Esophagus muscularis mucosa (tissue), 4 donors: ENCODE measurements at regions not wholly inside any gene's neighbourhood (a gene's known extent, or its start where the extent isn't known, plus 50 kb on each side); places are given as distances from the start of the nearest gene placed in this dataset.

Experiments used
- DNase-seq: peaks from one replicate; pipeline ENCODE4 v3.0.0-alpha.2; 2017; ENCODE audit errors: extremely low spot score
- H3K27ac ChIP-seq, 4 donors: fragments of 200-600 bp; sonication (generic); replicated peaks in 1 of 4; 1 replicate in 3 of 4; 2 replicates in 1 of 4; pipeline ENCODE4 v1.5.1; 2016 to 2019; ENCODE audit warnings: mild to moderate bottlenecking in 1 of 4
- H3K27me3 ChIP-seq, 4 donors: fragments of 200-600 bp; sonication (generic); one replicate each; pipeline versions ENCODE4 v1.5.1 to v1.6.0; 2016 to 2019
- H3K36me3 ChIP-seq, 4 donors: fragments of 200-600 bp; sonication (generic); one replicate each; pipeline ENCODE4 v1.5.1; 2016 to 2019
- H3K4me1 ChIP-seq, 4 donors: fragments of 200-600 bp; sonication (generic); one replicate each; pipeline ENCODE4 v1.5.1; 2016 to 2019
- H3K4me3 ChIP-seq, 4 donors: fragments of 200-600 bp; sonication (generic); 1 replicate in 2 of 4; 2 replicates in 2 of 4; pipeline ENCODE4 v1.5.1; 2016 to 2019; ENCODE audit warnings: mild to moderate bottlenecking in 4 of 4, moderate library complexity in 1 of 4
- H3K9me3 ChIP-seq, 4 donors: fragments of 200-600 bp; sonication (generic); 1 replicate in 3 of 4; 2 replicates in 1 of 4; pipeline ENCODE4 v1.5.1; 2016 to 2019
- CTCF ChIP-seq, 3 experiments: fragments of 200-600 bp in 2 of 3; fragments of 450-650 bp in 1 of 3; sonication (generic) in 2 of 3; IDR thresholded peaks; one replicate each; pipeline ENCODE4 v1.5.1; 2017 to 2019; ENCODE audit warnings: antibody characterized with exemption in 3 of 3, mild to moderate bottlenecking in 2 of 3, moderate library complexity in 1 of 3
- EP300 ChIP-seq: sonication (generic); formaldehyde crosslinking; IDR thresholded peaks from one replicate; pipeline ENCODE4 v1.6.1; 2017; ENCODE audit warnings: antibody characterized with exemption
- POLR2A ChIP-seq: fragments of 450-650 bp; IDR thresholded peaks from one replicate; pipeline ENCODE4 v1.6.1; 2017; ENCODE audit warnings: antibody characterized with exemption, moderate library complexity, mild to moderate bottlenecking, low read depth
- POLR2AphosphoS5 ChIP-seq, 2 donors: sonication (generic); formaldehyde crosslinking; IDR thresholded peaks; one replicate each; pipeline ENCODE4 v1.6.1; 2017; ENCODE audit warnings: antibody characterized with exemption in 2 of 2
- WGBS: methylation state at CpG from one replicate; pipeline ENCODE4 v1.1.5; 2018; 5-methylcytosine and 5-hydroxymethylcytosine counted together
- intact Hi-C: fragments of 100-400 bp; cut with DNase I; formaldehyde crosslinking; loops from one replicate; pipeline ENCODE4 v1.15.1; 2023

GRCh38 chr10:18735711-18736110, 76.5 kb downstream of the ARL5B start:
- TF ChIP-seq CTCF (IDR thresholded peaks at IDR 0.05): no peak
- no peak for TF ChIP-seq POLR2AphosphoS5 (IDR thresholded peaks at IDR 0.05)
- TF ChIP-seq POLR2A: no peak
- TF ChIP-seq EP300: no peak
- WGBS: 88% methylated on average over 2 of the region's 2 CpGs
- Histone ChIP-seq H3K9me3 (no peaks in the 10 kb centered on the region), H3K4me1 (no peaks in the 10 kb centered on the region), H3K4me3 (no peak overlapping the region), H3K27ac (no peak overlapping the region), H3K27me3 (no peaks in the 10 kb centered on the region), H3K36me3 (no peaks in the 10 kb centered on the region)
- no peak for DNase-seq
- intact Hi-C loops: no loop called here

- no peak overlapping the region for H3K27ac ChIP-seq
- WGBS: 77% methylated on average over 2 of the region's 2 CpGs
- DNase-seq: no peak
- TF ChIP-seq CTCF (IDR thresholded peaks at IDR 0.05) (no peak), POLR2A (no peak), POLR2AphosphoS5 (IDR thresholded peaks at IDR 0.05) (no peak), EP300 (no peak)
- H3K4me3 ChIP-seq: no peak overlapping the region
- no peaks in the 10 kb centered on the region for H3K4me1 ChIP-seq
- H3K9me3 ChIP-seq: no peaks in the 10 kb centered on the region
- intact Hi-C loops: no loop called here
- H3K36me3 ChIP-seq: no peaks in the 10 kb centered on the region
- no peaks in the 10 kb centered on the region for H3K27me3 ChIP-seq
Measured at GRCh38 chr10:18737236-18737635, 78.0 kb downstream of the ARL5B start.

- no peak overlapping the region for H3K4me3 ChIP-seq
- no peaks in the 10 kb centered on the region for H3K27me3 ChIP-seq
- H3K36me3 ChIP-seq: no peaks in the 10 kb centered on the region
- intact Hi-C loops: no loop called here
- no peaks in the 10 kb centered on the region for H3K9me3 ChIP-seq
- 80% methylated on average over 8 of the region's 8 CpGs for WGBS
- DNase-seq: no peak
- H3K4me1 ChIP-seq: no peaks in the 10 kb centered on the region
- no peak overlapping the region for H3K27ac ChIP-seq
- TF ChIP-seq EP300 (no peak), POLR2A (no peak), POLR2AphosphoS5 (IDR thresholded peaks at IDR 0.05) (no peak), CTCF (IDR thresholded peaks at IDR 0.05) (no peak)
Measured at GRCh38 chr10:18737841-18738240, 78.6 kb downstream of the ARL5B start.

- Histone ChIP-seq H3K27ac (no peak overlapping the region), H3K4me1 (no peaks in the 10 kb centered on the region), H3K27me3 (no peaks in the 10 kb centered on the region), H3K36me3 (no peaks in the 10 kb centered on the region), H3K4me3 (no peak overlapping the region), H3K9me3 (peaks cover 0 to 9% (median 3%) of the 10 kb centered on the region in 4 donors)
- 65% methylated on average over 3 of the region's 3 CpGs for WGBS
- no peak for DNase-seq
- TF ChIP-seq CTCF (IDR thresholded peaks at IDR 0.05) (no peak), POLR2AphosphoS5 (IDR thresholded peaks at IDR 0.05) (no peak), POLR2A (no peak), EP300 (no peak)
- intact Hi-C loops: no loop called here
Measured at GRCh38 chr10:18738835-18739234, 79.6 kb downstream of the ARL5B start.

- H3K4me1 ChIP-seq: no peaks in the 10 kb centered on the region
- H3K27me3 ChIP-seq: no peaks in the 10 kb centered on the region
- H3K36me3 ChIP-seq: no peaks in the 10 kb centered on the region
- intact Hi-C loops: no loop called here
- no peak overlapping the region for H3K4me3 ChIP-seq
- TF ChIP-seq CTCF (IDR thresholded peaks at IDR 0.05) (no peak), EP300 (no peak), POLR2A (no peak), POLR2AphosphoS5 (IDR thresholded peaks at IDR 0.05) (no peak)
- H3K9me3 ChIP-seq: peaks cover 0 to 16% (median 12%) of the 10 kb centered on the region in 4 donors
- no peak for DNase-seq
- H3K27ac ChIP-seq: no peak overlapping the region
Measured at GRCh38 chr10:18743926-18744325, 84.7 kb downstream of the ARL5B start.
